ENCODE measurements at regions not wholly inside any gene's neighbourhood (a gene's known extent, or its start where the extent isn't known, plus 50 kb on each side); places are given as distances from the start of the nearest gene placed in this dataset.
"Not testable (repeated sequence)": the region's sequence is repeated elsewhere in the genome, so short reads cannot be mapped to it uniquely, and the experiment has no call there.

DNA sequence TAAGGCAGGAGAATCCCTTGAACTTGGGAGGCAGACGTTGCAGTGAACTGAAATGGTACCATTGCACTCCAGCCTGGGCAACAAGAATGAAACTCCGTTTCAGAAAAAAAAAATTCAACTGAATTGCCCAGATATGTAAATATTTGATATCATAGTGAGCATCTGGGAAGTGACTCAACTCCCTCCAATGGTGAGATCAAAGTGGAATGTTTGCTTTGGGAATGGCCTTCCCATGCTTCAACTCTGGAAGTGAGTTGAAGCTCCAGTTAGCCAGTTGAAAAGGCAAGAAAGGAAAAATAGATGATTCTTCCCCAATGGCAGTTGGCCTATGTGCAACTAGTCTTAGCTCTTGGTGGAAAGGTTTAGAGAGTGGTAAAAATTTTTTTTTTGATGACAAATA is 131.6 kb upstream of the CMC1 start:
- peak; percentile 17 for DNase-seq

DNA sequence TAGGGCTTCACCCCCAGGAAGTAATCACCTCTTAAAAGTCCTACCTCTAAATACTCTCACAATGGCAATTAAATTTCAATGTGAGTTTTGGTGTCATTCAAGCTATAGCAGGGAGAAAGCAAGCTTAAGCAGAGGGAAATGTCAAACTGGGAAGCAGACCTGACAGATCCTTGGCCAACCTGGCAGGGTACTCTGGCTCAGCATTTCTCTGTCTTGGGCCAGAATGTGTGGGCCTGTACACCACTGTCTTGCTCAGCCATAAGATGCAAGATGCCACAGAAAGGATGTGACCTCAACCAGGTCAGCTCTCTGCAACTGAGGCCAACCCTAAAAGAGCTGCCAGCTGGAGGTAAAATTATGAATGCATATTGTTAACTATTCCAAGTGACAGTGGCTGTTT is 130.6 kb upstream of the CMC1 start:
- no peak for DNase-seq

DNA sequence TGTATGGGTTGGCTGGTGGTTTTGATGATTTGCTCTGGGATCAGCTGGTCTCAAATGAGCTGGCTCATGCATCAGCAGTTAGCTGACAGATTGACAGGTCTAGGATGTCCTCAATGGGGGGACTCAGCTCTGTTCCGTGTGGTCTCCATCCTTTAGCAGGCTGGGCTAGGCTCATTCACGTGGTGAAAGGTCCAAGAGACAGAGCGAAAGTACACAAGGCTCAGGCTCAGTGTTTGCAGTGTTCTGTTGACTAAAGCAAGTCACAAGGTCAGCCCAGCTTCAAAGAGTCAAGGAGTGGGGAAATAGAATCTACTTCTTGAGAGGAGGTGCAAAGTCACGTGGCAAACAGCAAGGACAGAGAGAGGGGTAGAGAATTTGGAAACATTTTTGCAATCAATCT is 126.5 kb upstream of the CMC1 start:
- no peak for DNase-seq

DNA sequence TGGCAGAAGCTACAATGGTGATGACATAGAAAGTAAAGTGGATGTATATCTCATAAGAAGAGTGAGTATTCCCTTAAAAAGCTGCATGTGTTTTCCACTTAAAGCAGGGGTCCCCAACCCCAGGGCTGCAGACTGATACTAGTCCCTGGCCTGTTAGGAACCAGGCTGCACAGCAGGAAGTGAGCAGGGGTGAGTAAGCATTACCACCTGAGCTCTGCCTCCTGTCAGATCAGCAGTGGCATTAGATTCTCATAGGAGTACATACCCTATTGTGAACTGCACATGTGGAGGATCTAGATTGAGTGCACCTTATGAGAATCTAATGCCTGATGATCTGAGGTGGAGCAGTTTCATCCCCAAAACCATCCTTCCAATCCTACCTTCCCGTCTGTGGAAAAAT is 126.1 kb upstream of the CMC1 start:
- no peak for DNase-seq

DNA sequence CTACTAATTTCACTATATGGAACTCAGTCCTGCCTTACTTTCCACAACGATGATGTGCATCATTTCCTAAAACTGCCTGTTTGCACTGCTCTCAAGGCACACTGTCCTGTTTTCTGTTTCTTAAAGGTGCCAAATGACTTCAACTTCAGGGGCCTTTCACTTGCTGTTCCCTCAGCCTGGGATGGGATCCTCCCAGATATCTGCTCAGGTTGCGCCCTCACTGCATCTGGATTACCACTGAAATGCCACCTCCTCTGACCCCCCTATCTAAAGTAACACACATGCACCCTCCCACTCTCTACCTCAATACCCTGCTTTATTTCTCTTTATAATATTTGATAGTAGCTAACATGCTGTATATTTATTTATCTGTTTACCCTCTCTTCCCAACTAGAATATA is 123.8 kb upstream of the CMC1 start:
- DNase-seq = no peak

DNA sequence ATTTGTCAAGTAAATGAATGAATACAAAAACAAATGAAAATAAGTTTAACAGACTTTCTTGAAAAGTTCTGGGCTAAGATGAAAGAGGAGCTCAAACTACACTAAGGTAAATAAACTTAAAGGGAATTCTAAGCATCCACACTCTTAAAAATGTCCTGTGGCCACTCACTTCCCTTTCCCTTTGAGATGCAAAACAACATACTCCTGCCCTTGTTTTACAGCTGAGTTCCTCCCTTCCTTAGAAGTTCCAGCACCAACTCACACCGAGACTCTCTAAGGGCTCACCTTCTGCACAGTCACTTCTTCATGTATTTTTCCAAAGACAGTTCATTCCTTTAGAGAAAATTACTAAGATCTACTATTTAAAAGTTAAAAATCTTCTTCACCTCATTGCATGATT is 123.3 kb upstream of the CMC1 start:
- DNase-seq = no peak

DNA sequence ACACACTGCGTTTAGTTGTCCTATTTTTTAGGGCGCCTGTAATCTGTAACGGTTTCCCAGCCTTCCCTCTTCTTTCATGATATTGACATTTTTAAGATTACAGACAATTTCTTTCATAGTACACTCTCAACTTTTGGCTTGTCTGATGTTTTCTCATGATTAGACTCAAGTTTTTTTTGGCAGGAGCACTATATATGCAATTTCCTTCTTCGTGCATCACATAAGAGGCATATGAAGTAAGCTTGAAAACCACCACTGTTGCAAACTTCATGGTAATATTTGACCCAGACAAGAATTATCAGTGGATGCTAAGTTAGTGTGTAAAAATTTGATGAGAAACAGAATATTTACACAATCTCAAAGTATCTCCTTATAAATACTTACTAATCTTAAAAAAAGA is 119.2 kb upstream of the CMC1 start:
- DNase-seq = no peak

DNA sequence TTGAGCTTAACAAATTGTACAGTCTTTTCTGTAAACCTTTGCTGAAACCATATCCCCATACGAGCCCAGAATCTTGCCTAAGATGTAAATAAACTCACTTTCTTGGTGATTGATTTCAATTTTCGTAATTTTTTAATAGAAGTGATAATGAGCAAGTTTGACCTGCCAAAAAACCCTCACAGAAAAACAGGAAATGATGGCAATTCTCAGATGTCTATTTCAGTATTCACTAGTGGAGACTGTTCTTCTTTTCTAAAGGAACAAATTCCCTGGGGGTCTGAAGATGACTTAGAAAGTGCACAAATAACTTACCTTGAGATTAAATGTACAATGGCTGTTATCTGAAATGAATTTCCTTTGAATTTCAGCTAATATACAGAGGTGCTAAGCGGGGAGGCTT is 116.5 kb upstream of the CMC1 start:
- no peak for DNase-seq

DNA sequence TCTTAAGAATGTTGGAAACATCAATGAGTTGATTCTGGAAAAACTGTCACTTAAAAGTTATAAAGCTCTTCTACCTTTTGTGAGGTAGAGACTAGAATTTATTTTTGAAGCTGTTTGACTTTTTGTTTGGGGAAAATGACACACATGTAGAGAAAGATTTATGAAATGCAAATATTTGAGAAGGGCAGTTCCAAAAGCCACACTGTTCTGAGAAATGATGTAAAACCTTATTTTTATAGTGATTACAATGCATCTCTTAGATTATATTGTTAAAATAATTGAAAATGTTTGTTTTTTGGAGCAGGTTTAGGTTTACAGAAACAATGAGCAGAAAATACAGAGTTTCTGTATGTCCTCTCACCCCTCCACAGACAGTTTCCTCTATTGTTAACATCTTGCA is 116.1 kb upstream of the CMC1 start:
- DNase-seq = no peak

DNA sequence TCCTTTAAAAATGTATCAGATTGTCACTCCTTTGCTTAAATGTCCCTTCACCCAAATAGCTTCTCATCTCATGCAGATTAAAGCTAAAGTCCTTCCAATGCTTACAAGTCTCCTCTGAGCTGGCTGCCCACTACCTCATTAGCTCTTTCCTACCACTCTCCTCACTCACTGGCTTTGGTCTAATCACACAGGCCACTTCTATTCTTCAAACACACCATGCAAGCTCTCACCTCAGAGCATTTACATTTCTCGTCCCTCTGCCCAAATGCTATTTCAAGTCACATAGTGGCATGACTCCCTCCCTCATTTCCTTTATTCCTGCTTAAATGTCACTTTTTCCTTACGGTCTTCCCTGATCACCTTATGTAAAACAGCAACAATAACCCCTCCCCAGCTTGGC is 110.6 kb upstream of the CMC1 start:
- no peak for DNase-seq

DNA sequence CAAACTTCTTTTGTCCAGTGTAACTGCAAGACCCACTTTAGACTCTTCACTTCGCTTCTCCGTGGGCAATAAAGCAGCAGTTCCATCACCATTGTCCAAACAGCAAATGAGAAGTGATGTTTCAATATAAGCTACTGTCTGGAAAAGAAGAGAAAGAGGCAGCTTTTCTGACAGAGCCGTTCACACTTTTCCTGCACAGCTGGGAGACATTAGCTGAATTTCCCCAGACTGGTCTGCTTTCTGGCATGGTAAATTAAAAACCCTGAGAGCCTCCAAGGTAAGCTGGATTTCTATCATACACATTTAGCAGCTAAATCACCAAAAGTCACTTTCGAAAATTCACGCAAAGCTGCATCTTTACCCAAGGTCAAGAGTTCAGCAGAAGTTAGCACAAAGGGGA is 108.5 kb upstream of the CMC1 start:
- no peak for DNase-seq

DNA sequence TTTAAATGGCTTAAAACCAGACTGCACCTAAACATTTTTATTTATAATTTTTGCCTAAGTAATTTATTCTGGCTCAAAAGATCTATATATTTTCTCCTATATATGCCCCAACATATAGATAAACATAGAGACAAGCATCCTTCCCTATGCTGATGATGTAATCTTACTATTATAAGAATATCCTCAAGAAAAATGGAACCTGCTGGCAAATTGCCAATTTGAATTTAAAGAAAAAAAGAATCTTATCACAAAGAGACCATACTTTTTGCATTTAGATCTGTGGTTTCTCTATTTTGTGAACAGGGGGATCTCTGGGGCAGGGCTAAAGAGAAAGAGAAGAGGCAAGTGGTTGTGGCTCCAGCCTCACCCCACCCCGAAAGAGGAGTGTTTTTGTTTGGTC is 107.2 kb upstream of the CMC1 start:
- DNase-seq = no peak

DNA sequence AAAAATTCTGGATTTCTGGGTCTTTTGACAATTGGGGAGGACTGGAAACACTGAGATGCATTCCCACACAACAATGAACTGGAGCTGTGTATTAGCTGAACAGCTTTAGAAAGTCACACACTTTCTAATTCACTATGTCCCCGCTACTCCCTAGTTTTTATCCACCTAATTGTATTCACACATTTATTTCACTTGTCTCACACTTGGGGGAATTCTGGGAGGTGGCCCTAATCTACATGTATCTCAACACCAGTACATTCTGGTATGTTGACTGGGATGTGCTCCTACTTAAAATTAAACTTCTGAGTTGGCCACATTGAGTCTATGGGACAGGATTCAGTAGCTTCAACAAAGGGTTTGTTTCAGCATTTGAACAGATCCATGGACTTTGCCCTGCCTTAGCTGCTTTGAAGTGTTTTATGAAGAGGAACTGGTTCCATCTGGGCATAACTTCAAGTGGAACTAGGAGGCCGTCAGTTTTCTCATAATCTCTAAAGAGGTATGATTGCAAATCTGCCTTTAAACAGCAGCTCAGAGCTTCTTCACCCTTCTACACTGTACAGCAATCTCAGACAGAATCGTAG is 106.5 kb upstream of the CMC1 start:
- no peak for DNase-seq

DNA sequence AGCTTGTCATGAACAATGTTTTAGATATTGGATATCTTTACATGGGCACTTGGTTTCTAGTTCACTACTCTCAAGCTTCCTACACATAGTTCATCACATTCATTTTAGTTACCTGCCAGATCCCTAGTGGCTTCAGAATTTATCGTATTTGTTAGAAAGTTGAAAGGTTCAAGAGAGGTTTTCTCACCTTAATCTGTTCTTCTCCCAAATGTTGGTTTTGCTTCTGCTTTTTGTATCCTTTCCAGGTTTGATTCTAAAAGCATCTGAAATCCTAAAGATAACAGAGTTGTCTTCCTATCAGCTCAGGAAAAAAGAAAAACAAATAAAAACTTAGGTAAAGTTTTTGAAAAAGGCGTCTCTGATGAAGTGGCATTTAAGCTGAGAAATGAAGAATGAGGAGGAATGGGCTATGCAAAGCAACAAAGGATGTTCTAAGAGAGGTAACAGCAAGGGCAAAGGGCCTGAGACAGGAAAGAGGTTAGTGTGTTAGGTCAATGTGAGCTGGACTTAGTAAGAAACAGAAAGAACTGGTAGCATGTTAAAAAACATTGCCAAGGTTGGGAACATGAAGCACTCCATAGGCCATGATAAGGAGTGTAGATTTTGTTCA is 104.7 kb upstream of the CMC1 start:
- DNase-seq = no peak

DNA sequence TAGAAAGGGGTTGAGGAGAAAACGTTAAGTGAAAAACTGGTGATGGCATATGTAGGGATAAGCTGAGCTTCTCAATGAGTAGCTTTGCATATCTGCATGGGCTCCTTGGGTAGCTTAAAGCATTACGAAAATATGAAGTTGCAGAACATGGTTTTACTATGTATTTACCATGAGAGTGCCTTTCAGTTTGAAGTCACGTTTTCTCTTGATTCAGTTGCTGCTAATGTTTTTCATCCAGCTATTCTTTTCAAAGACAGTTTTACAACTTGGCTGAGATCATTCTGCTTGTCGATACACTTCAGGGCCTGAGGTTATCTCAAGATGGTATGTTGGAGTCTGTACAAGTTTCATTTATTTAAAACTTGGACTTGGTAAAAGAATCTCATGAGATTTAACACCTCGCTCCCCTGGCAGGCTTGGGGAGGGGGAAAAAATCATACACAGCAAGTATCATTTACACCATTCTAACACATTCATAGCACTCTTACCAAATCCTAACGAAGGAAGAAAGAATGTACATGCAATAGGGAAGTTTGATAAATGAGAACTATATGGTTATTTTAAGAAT is 103.3 kb upstream of the CMC1 start:
- no peak for DNase-seq

DNA sequence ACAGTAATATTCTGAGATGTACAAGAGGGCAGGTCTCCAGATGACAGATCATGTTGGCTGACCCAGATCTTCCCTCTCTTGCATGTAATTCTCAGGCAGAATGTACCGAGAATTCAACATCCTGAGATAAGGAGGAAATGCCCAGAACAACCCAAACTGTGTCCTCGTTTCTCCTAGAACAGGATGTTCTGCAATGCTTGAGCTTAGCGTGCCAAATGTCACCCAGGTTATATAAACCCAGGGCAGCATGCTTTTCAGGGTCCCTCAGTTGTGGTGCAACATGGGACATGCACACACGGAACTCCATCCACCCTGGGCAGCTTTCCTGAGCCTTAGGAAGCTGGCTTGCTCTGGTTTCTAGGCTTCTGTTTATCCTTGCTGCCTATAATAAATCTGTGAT is 102.1 kb upstream of the CMC1 start:
- no peak for DNase-seq

DNA sequence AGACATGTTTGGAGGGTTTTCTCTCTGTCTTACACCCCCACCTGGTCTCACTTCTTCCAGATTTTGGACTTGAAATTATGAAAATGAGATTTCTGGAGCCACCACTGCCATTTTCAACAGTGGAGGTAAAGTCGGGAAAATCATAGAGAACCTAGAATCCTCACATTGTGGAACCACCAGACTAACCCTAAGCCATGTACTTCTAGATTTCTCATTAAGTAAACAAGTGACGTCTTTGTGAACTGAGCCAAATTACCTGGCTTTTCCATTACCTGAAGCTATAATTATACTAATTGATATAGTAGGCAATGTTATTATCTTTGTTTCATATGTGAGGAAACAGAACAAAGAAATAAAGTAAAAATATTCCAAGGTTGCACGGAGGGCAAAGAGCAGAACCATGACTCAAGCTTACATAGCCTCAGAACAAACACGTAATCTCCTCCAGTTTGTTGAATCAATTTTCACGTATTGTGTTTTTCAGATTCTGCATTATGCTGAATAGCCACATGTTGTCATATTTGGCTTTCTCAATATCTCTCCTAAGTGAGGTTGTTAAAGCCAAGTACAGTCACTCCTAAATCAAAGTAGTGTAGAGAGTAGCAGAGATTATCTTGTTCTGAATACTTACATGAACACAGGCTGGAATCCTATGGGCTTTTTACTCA is 101.3 kb upstream of the CMC1 start:
- DNase-seq = peak; percentile 10

DNA sequence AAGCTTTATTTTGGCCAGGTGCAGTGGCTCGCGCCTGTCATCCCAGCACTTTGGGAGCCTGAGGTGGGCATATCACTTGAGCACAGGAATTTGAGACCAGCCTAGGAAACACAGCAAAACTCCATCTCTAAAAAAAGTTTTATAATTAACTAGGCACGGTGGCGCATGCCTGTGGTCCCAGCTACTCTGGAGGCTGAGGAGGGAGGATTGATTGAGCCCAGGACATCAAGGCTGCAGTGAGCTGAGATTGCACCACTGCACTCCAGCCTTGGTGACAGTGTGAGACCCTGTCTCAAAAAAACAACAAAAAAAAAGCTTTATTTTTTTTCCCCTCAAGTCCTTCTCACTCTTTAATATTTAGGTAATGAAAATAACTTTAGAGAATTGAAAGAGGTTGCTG is 100.8 kb upstream of the CMC1 start:
- DNase-seq = no peak

DNA sequence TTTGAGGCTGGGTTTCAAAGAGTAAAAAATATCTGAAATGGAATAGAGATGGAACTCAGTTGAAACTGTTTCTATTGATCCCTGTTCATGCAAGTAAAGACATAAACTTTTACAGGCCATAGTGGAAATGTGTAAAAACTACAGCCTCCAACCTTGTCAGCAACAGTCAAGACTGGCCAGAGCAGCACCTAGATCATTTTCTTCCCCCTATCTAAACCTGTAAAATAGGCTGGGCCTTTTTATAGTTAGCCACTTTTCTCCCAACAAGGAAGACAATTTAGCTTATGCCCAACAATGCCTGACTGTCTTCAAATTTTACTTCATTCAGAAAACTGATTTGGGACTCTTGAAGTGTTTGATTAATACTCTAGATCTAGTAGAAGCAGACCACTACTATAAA is 91.5 kb upstream of the CMC1 start:
- DNase-seq = no peak

DNA sequence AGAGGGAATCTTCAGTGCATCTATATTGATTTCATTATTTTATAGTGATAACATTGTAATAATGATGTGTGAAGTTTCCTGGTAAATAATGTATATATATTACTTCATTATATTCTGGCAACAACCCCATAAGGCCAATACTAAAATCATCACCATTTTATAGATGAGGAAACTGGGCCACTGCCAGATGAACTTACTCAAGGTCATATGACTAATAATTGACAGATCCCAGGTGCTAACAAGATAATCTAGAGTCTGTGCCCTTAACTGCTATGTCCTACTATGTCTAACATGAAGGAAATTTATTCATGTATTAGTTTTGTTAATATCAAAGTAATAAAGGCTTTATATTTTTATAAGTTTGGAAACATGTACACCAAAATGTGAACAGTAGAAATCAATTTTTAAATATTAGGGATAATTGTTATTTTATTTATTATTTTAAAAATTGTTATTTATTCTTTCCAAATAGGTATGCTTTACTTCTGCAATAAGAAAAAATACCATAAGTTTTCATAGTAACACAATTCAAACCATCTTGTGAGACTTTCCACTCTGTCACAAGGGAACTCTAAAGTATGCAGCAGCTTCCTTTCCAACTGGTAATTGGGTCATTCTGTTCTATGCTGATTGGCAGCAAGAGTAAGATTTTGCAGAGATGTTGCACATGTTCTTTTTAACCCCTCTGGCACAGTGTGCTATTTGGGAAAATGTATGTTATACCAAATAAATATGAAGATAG is 90.8 kb upstream of the CMC1 start:
- no peak for DNase-seq

DNA sequence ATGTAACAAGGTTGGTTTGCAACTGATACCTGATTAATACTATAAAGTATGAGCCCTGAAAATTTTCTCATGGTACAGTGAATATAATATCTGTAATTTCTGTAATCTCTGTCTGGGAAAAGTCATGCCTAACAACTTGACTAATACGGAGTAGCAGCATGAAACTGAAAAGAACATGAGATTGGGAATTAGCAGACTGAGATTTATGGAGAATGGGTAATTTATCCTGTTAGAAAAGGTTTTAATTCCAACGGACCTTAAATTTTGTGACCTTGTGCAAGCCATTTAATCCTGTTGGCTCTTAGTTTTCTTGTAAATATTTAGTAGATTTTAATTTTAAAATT is 90.2 kb upstream of the CMC1 start:
- no peak for DNase-seq

DNA sequence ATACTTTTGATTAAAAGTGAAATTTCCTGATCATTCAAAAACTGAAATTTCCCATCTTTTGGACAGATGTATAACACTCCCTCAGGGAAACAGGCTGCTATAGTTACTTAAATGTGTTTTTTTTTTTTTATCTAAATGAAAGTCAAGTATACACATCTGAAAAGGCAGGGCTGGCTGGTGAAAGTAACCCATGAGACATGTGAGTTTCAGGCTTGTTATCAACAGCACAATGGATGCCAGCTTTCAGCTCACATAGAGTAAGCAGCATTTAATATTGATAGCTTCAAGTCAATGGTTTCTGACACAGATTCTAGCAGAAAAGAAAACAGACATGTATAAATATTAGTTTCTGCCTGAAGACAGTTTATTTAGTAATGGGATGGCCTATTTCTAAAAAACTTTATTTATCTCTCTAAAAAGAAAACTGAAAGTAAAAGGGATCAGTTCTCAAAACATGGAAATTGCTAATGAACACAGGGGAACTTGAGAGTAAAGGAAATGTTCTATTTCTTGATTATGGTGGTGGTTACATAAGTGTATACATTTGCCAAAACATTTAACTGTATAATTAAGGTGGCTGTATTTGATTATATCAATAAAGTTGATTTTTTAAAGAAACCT is 89.7 kb upstream of the CMC1 start:
- no peak for DNase-seq

DNA sequence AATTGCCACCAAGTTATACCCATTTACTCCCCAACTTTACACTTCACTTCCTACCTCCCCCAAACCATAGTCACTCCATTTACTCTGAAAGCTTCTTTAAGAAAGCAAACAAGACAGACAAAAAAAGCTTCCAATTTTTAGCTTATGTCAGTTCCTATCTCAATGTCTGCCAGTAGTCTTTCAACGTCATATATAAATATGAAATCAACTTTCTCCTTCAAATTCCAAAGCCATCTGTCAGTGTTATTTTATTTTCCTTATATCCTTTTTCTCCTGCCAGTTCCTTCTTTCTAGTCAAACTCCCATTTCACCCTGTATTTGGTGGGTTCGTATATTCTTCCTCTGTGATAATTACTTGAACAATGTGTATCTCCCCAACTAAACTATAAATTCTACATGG is 85.8 kb upstream of the CMC1 start:
- no peak for DNase-seq

DNA sequence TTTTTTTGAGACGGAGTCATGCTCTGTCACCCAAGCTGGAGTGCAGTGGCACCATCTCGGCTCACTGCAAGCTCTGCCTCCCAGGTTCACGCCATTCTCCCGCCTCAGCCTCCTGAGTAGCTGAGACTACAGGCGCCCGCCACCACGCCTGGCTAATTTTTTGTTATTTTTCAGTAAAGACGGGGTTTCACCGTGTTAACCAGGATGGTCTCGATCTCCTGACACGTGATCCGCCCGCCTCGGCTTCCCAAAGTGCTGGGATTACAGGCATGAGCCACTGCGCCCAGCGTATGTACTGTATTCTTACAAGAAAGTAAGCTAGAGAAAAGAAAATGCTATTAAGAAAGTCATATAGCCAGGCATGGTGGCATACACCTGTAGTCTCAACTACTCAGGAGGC is 84.8 kb upstream of the CMC1 start:
- not testable (repeated sequence) for DNase-seq

Measured in EL (cell line).